HEK293 (cell line): ENCODE measurements at regions not wholly inside any gene's neighbourhood (a gene's known extent, or its start where the extent isn't known, plus 50 kb on each side); places are given as distances from the start of the nearest gene placed in this dataset.
A peak's percentile ranks its signal among the peaks of the same experiment; 100 is the strongest.

ENCODE experiments used
- CTCF ChIP-seq: fragments of 450-650 bp; formaldehyde crosslinking; IDR thresholded peaks from 2 replicates; pipeline ENCODE4 v1.5.1; 2016; ENCODE audit warnings: missing biosample characterization, missing genetic modification characterization
- PRDM2 ChIP-seq: fragments of 450-650 bp; formaldehyde crosslinking; IDR thresholded peaks from 2 replicates; pipeline ENCODE4 v1.5.1; 2016; ENCODE audit warnings: missing biosample characterization, missing genetic modification characterization, borderline replicate concordance
- SCRT2 ChIP-seq: fragments of 450-650 bp; formaldehyde crosslinking; IDR thresholded peaks from 2 replicates; pipeline ENCODE4 v1.5.1; 2016; ENCODE audit warnings: missing biosample characterization, missing genetic modification characterization
- ZFP3 ChIP-seq: fragments of 450-650 bp; formaldehyde crosslinking; IDR thresholded peaks from 2 replicates; pipeline ENCODE4 v1.5.1; 2016; ENCODE audit warnings: low read depth, missing biosample characterization, missing genetic modification characterization
- ZFP37 ChIP-seq: fragments of 450-650 bp; formaldehyde crosslinking; IDR thresholded peaks from 2 replicates; pipeline ENCODE4 v1.5.1; 2016; ENCODE audit warnings: missing biosample characterization, missing genetic modification characterization
- ZNF146 ChIP-seq: fragments of 450-650 bp; formaldehyde crosslinking; IDR thresholded peaks from 2 replicates; pipeline ENCODE4 v1.5.1; 2016; ENCODE audit warnings: missing biosample characterization, missing genetic modification characterization
- ZNF335 ChIP-seq: fragments of 450-650 bp; formaldehyde crosslinking; conservative IDR thresholded peaks from 2 replicates; pipeline ENCODE4 v1.5.1; 2016; ENCODE audit warnings: missing biosample characterization, missing genetic modification characterization
- ZNF366 ChIP-seq: fragments of 450-650 bp; formaldehyde crosslinking; conservative IDR thresholded peaks from 2 replicates; pipeline ENCODE4 v1.5.1; 2016; ENCODE audit warnings: missing biosample characterization, missing genetic modification characterization
- ZNF621 ChIP-seq: fragments of 450-650 bp; formaldehyde crosslinking; IDR thresholded peaks from 2 replicates; pipeline ENCODE4 v1.5.1; 2017; ENCODE audit warnings: missing biosample characterization, missing genetic modification characterization
- ZNF777 ChIP-seq: fragments of 450-650 bp; formaldehyde crosslinking; IDR thresholded peaks from 2 replicates; pipeline ENCODE4 v1.5.1; 2017; ENCODE audit warnings: missing biosample characterization, missing genetic modification characterization, borderline replicate concordance
- TF ChIP-seq, protein P1 (sequence below): fragments of 450-650 bp; formaldehyde crosslinking; optimal IDR thresholded peaks from 2 replicates; pipeline ENCODE3; 2016; ENCODE audit warnings: missing biosample characterization, mild to moderate bottlenecking, missing genetic modification characterization
- TF ChIP-seq, protein P2 (sequence below): fragments of 450-650 bp; formaldehyde crosslinking; IDR thresholded peaks from 2 replicates; pipeline ENCODE4 v1.5.1; 2016; ENCODE audit warnings: missing biosample characterization, missing genetic modification characterization

- TF ChIP-seq ZFP3 (tag by site-specific recombination), result no peak
- 0 out of 2 replicates have a peak, but pooled peaks have one; percentile 11 for TF ChIP-seq CTCF (tag by site-specific recombination)
- no peak for TF ChIP-seq ZNF777 (tag by site-specific recombination)
- TF ChIP-seq ZNF366 (tag by site-specific recombination), result no peak
- TF ChIP-seq ZFP37, result no peak
- TF ChIP-seq PRDM2, result no peak
- TF ChIP-seq SCRT2, result no peak
- no peak for TF ChIP-seq ZNF621 (tag by site-specific recombination)
- TF ChIP-seq ZNF335 (tag by site-specific recombination), result no peak
- TF ChIP-seq, protein P1, sequence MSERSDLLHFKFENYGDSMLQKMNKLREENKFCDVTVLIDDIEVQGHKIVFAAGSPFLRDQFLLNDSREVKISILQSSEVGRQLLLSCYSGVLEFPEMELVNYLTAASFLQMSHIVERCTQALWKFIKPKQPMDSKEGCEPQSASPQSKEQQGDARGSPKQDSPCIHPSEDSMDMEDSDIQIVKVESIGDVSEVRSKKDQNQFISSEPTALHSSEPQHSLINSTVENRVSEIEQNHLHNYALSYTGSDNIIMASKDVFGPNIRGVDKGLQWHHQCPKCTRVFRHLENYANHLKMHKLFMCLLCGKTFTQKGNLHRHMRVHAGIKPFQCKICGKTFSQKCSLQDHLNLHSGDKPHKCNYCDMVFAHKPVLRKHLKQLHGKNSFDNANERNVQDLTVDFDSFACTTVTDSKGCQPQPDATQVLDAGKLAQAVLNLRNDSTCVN, result no peak
- TF ChIP-seq ZNF146, result no peak
- TF ChIP-seq, protein P2, sequence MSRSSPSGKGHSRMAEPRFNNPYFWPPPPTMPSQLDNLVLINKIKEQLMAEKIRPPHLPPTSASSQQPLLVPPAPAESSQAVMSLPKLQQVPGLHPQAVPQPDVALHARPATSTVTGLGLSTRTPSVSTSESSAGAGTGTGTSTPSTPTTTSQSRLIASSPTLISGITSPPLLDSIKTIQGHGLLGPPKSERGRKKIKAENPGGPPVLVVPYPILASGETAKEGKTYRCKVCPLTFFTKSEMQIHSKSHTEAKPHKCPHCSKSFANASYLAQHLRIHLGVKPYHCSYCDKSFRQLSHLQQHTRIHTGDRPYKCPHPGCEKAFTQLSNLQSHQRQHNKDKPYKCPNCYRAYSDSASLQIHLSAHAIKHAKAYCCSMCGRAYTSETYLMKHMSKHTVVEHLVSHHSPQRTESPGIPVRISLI (tag by site-specific recombination), result no peak
Observed at GRCh38 chr2:129253461-129253812, 726.0 kb upstream of the RAB6C start.
